ENCODE measurements at regions not wholly inside any gene's neighbourhood (a gene's known extent, or its start where the extent isn't known, plus 50 kb on each side); places are given as distances from the start of the nearest gene placed in this dataset.

- peaks cover 77% of the 10 kb centered on the region for H3K27me3 ChIP-seq (ENCODE audit: insufficient read depth, insufficient read length)
- H3K4me1 ChIP-seq (ENCODE audit: insufficient read depth, insufficient read length), result no peaks in the 10 kb centered on the region
- peaks cover 13% of the 10 kb centered on the region; the same call in 1 of the 2 replicates for H3K9me3 ChIP-seq (ENCODE audit: insufficient read depth, low read length)
- DNase-seq (ENCODE audit: low read depth, low spot score), result no peak
- no peak for TF ChIP-seq SUZ12 (IDR thresholded peaks at IDR 0.05; ENCODE audit: extremely low read depth, insufficient read depth, insufficient read length)
- TF ChIP-seq ZNF274 (IDR thresholded peaks at IDR 0.05; ENCODE audit: low read depth, low read length), result no peak
- TF ChIP-seq YY1 (IDR thresholded peaks at IDR 0.05; ENCODE audit: insufficient read depth, insufficient read length), result no peak
- no peak overlapping the region for H3K9ac ChIP-seq (ENCODE audit: insufficient read length, low read depth)
- no peaks in the 10 kb centered on the region for H3K36me3 ChIP-seq (ENCODE audit: insufficient read depth, insufficient read length, low read length)
- H3K4me3 ChIP-seq (ENCODE audit: insufficient read length, low read depth), result no peak overlapping the region
Measured at GRCh38 chr4:1477045-1477840, 71.0 kb upstream of the NKX1-1 start.

- TF ChIP-seq YY1 (IDR thresholded peaks at IDR 0.05; ENCODE audit: insufficient read depth, insufficient read length) (no peak), SUZ12 (IDR thresholded peaks at IDR 0.05; ENCODE audit: extremely low read depth, insufficient read depth, insufficient read length) (no peak), ZNF274 (IDR thresholded peaks at IDR 0.05; ENCODE audit: low read depth, low read length) (no peak)
- Histone ChIP-seq H3K36me3 (ENCODE audit: insufficient read depth, insufficient read length, low read length) (no peaks in the 10 kb centered on the region), H3K4me3 (ENCODE audit: insufficient read length, low read depth) (no peak overlapping the region), H3K27me3 (ENCODE audit: insufficient read depth, insufficient read length) (peaks cover 82% of the 10 kb centered on the region), H3K4me1 (ENCODE audit: insufficient read depth, insufficient read length) (peaks cover 3% of the 10 kb centered on the region), H3K9me3 (ENCODE audit: insufficient read depth, low read length) (peaks cover 13% of the 10 kb centered on the region; the same call in 1 of the 2 replicates), H3K9ac (ENCODE audit: insufficient read length, low read depth) (no peak overlapping the region)
- DNase-seq (ENCODE audit: low read depth, low spot score), result no peak
Measured at GRCh38 chr4:1476140-1476513, 69.9 kb upstream of the NKX1-1 start.

GRCh38 chr4:1475277-1476139, 69.3 kb upstream of the NKX1-1 start:
- peaks cover 3% of the 10 kb centered on the region for H3K4me1 ChIP-seq (ENCODE audit: insufficient read depth, insufficient read length)
- TF ChIP-seq ZNF274 (IDR thresholded peaks at IDR 0.05; ENCODE audit: low read depth, low read length) (no peak), SUZ12 (IDR thresholded peaks at IDR 0.05; ENCODE audit: extremely low read depth, insufficient read depth, insufficient read length) (no peak), YY1 (IDR thresholded peaks at IDR 0.05; ENCODE audit: insufficient read depth, insufficient read length) (no peak)
- no peak overlapping the region for H3K4me3 ChIP-seq (ENCODE audit: insufficient read length, low read depth)
- peaks cover 9% of the 10 kb centered on the region; the same call in 1 of the 2 replicates for H3K9me3 ChIP-seq (ENCODE audit: insufficient read depth, low read length)
- no peaks in the 10 kb centered on the region for H3K36me3 ChIP-seq (ENCODE audit: insufficient read depth, insufficient read length, low read length)
- H3K27me3 ChIP-seq (ENCODE audit: insufficient read depth, insufficient read length), result peaks cover 82% of the 10 kb centered on the region
- no peak for DNase-seq (ENCODE audit: low read depth, low spot score)
- no peak overlapping the region for H3K9ac ChIP-seq (ENCODE audit: insufficient read length, low read depth)

GRCh38 chr4:1474126-1475090, 68.2 kb upstream of the NKX1-1 start:
- Histone ChIP-seq H3K9ac (ENCODE audit: insufficient read length, low read depth) (no peak overlapping the region), H3K9me3 (ENCODE audit: insufficient read depth, low read length) (no peaks in the 10 kb centered on the region), H3K27me3 (ENCODE audit: insufficient read depth, insufficient read length) (peaks cover 83% of the 10 kb centered on the region), H3K4me1 (ENCODE audit: insufficient read depth, insufficient read length) (peaks cover 3% of the 10 kb centered on the region), H3K4me3 (ENCODE audit: insufficient read length, low read depth) (no peak overlapping the region), H3K36me3 (ENCODE audit: insufficient read depth, insufficient read length, low read length) (no peaks in the 10 kb centered on the region)
- TF ChIP-seq YY1 (IDR thresholded peaks at IDR 0.05; ENCODE audit: insufficient read depth, insufficient read length), result no peak
- TF ChIP-seq SUZ12 (IDR thresholded peaks at IDR 0.05; ENCODE audit: extremely low read depth, insufficient read depth, insufficient read length), result no peak
- no peak for TF ChIP-seq ZNF274 (IDR thresholded peaks at IDR 0.05; ENCODE audit: low read depth, low read length)
- no peak for DNase-seq (ENCODE audit: low read depth, low spot score)

- TF ChIP-seq SUZ12 (IDR thresholded peaks at IDR 0.05; ENCODE audit: extremely low read depth, insufficient read depth, insufficient read length), result no peak
- no peak for TF ChIP-seq ZNF274 (IDR thresholded peaks at IDR 0.05; ENCODE audit: low read depth, low read length)
- no peak for TF ChIP-seq YY1 (IDR thresholded peaks at IDR 0.05; ENCODE audit: insufficient read depth, insufficient read length)
- Histone ChIP-seq H3K4me1 (ENCODE audit: insufficient read depth, insufficient read length) (peaks cover 3% of the 10 kb centered on the region), H3K9ac (ENCODE audit: insufficient read length, low read depth) (no peak overlapping the region), H3K36me3 (ENCODE audit: insufficient read depth, insufficient read length, low read length) (no peaks in the 10 kb centered on the region), H3K4me3 (ENCODE audit: insufficient read length, low read depth) (no peak overlapping the region), H3K27me3 (ENCODE audit: insufficient read depth, insufficient read length) (peaks cover 83% of the 10 kb centered on the region), H3K9me3 (ENCODE audit: insufficient read depth, low read length) (no peaks in the 10 kb centered on the region)
- DNase-seq (ENCODE audit: low read depth, low spot score), result no peak
Measured at GRCh38 chr4:1473718-1474117, 67.5 kb upstream of the NKX1-1 start.

GRCh38 chr4:1472911-1473518, 66.8 kb upstream of the NKX1-1 start:
- Histone ChIP-seq H3K9me3 (ENCODE audit: insufficient read depth, low read length) (no peaks in the 10 kb centered on the region), H3K36me3 (ENCODE audit: insufficient read depth, insufficient read length, low read length) (no peaks in the 10 kb centered on the region), H3K4me1 (ENCODE audit: insufficient read depth, insufficient read length) (peaks cover 3% of the 10 kb centered on the region), H3K9ac (ENCODE audit: insufficient read length, low read depth) (no peak overlapping the region), H3K27me3 (ENCODE audit: insufficient read depth, insufficient read length) (peaks cover 89% of the 10 kb centered on the region), H3K4me3 (ENCODE audit: insufficient read length, low read depth) (no peak overlapping the region)
- DNase-seq (ENCODE audit: low read depth, low spot score), result no peak
- no peak for TF ChIP-seq SUZ12 (IDR thresholded peaks at IDR 0.05; ENCODE audit: extremely low read depth, insufficient read depth, insufficient read length)
- no peak for TF ChIP-seq ZNF274 (IDR thresholded peaks at IDR 0.05; ENCODE audit: low read depth, low read length)
- no peak for TF ChIP-seq YY1 (IDR thresholded peaks at IDR 0.05; ENCODE audit: insufficient read depth, insufficient read length)
